CD4-positive, alpha-beta T cell (primary cell): ENCODE measurements at regions not wholly inside any gene's neighbourhood (a gene's known extent, or its start where the extent isn't known, plus 50 kb on each side); places are given as distances from the start of the nearest gene placed in this dataset.

ENCODE experiments used
- ATAC-seq: fragments of 200-7000 bp; cut with Tn5 transposase; one replicate; pipeline ENCODE4 v1.10.0; 2022; ENCODE audit warnings: mild to moderate bottlenecking; ENCODE audit not compliant: poor library complexity
- CTCF ChIA-PET: fragments of 350-600 bp; sonication (Branson Sonifier 250); formaldehyde crosslinking; loops from one replicate; lab custom pipeline; 2021; ENCODE audit warnings: antibody characterized with exemption, inconsistent platforms; lab: Charles Lee
- POLR2A ChIA-PET: fragments of 350-600 bp; sonication (Branson Sonifier 250); formaldehyde crosslinking; loops from one replicate; lab custom pipeline; 2021; ENCODE audit warnings: antibody characterized with exemption, inconsistent platforms; lab: Charles Lee
- DNase-seq, 14 experiments: peaks; one replicate each; pipeline ENCODE4 v3.0.0-alpha.2; 2013 to 2020; ENCODE audit warnings: mixed read lengths in 2 of 14
- H3K27ac ChIP-seq, 2 donors: one replicate each; pipeline versions ENCODE4 v1.5.1 to v1.7.0; 2013; ENCODE audit warnings: low read length in 2 of 2, low read depth in 1 of 2, mild to moderate bottlenecking in 1 of 2
- H3K27me3 ChIP-seq, 2 experiments: 1 replicate in 1 of 2; 2 replicates in 1 of 2; pipeline versions ENCODE4 v1.6.1 to v1.7.0; 2013; ENCODE audit warnings: low read length in 2 of 2, control low read depth in 1 of 2, mild to moderate bottlenecking in 1 of 2, moderate library complexity in 1 of 2; ENCODE audit not compliant: insufficient read depth in 2 of 2, control insufficient read depth in 1 of 2
- H3K36me3 ChIP-seq: one replicate; pipeline ENCODE4 v1.6.1; 2013; ENCODE audit warnings: low read length, control low read depth; ENCODE audit not compliant: insufficient read depth
- H3K4me1 ChIP-seq: one replicate; pipeline ENCODE4 v1.6.1; 2013; ENCODE audit warnings: low read length, control low read depth; ENCODE audit not compliant: insufficient read depth
- H3K4me3 ChIP-seq: one replicate; pipeline ENCODE4 v1.5.1; 2013; ENCODE audit warnings: mild to moderate bottlenecking, low read length, moderate library complexity
- H3K9me3 ChIP-seq, 2 experiments: 1 replicate in 1 of 2; 2 replicates in 1 of 2; pipeline versions ENCODE4 v1.6.1 to v1.7.0; 2013; ENCODE audit warnings: low read length in 2 of 2, mild to moderate bottlenecking in 2 of 2, control low read depth in 1 of 2, moderate library complexity in 1 of 2; ENCODE audit not compliant: control insufficient read depth in 1 of 2, insufficient read depth in 1 of 2
- H3K27ac Mint-ChIP-seq: one replicate; pipeline ENCODE4 v1.8.0; 2020; ENCODE audit warnings: mixed read lengths
- H3K27me3 Mint-ChIP-seq: one replicate; pipeline ENCODE4 v1.8.0; 2021; ENCODE audit warnings: mixed read lengths
- H3K36me3 Mint-ChIP-seq: one replicate; pipeline ENCODE4 v1.8.0; 2021; ENCODE audit warnings: low read depth, mixed read lengths
- H3K4me1 Mint-ChIP-seq: one replicate; pipeline ENCODE4 v1.8.0; 2021; ENCODE audit warnings: low read depth, mixed read lengths
- H3K4me3 Mint-ChIP-seq: one replicate; pipeline ENCODE4 v1.8.0; 2020; ENCODE audit warnings: mild to moderate bottlenecking, mixed read lengths
- H3K9me3 Mint-ChIP-seq: one replicate; pipeline ENCODE4 v1.8.0; 2020; ENCODE audit warnings: mixed read lengths
- CTCF ChIP-seq: fragments of 200-600 bp; IDR thresholded peaks from one replicate; pipeline ENCODE4 v1.8.0; 2022; ENCODE audit warnings: antibody characterized with exemption, mild to moderate bottlenecking
- intact Hi-C, 2 experiments: fragments of 100-400 bp; cut with DNase I in 1 of 2; cut with micrococcal nuclease in 1 of 2; formaldehyde crosslinking; loops; one replicate each; pipeline versions ENCODE4 v1.15.1 to v1.9.0; 2023 to 2025; cut with DNase I, micrococcal nuclease

DNA sequence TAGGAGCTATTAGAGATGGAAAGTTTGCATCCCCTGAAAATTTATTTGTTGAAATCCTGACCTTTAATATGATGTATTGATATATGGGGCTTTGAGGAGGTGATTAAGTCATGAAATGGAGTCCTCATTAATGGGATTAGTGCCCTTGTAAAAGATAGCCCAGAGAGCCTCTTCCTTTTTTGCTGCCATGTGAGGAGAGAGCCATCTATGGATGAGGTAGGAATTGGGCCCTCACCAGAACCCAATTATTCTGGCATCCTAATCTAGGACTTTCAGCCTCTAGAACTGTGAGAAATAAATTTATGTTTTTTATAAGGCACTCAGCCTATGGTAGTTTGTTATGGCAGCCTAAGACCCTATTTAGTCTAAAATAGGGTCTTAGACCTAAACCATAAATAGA, 250.2 kb upstream of the SLITRK1 start:
- H3K4me1 ChIP-seq, result peaks cover 4% of the 10 kb centered on the region
- ATAC-seq (no peak), DNase-seq (no peak)
- POLR2A ChIA-PET, result no interaction called here
- CTCF ChIA-PET, result no interaction called here
- no peak overlapping the region for H3K4me3 ChIP-seq
- no peaks in the 10 kb centered on the region for H3K27me3 ChIP-seq
- no peaks in the 10 kb centered on the region for H3K27me3 Mint-ChIP-seq
- H3K4me3 Mint-ChIP-seq, result no peak overlapping the region
- H3K9me3 ChIP-seq, result no peaks in the 10 kb centered on the region
- H3K36me3 Mint-ChIP-seq, result no peaks in the 10 kb centered on the region
- no peak overlapping the region for H3K27ac Mint-ChIP-seq
- no peak overlapping the region for H3K27ac ChIP-seq
- H3K9me3 Mint-ChIP-seq, result no peaks in the 10 kb centered on the region
- peaks cover 23% of the 10 kb centered on the region for H3K4me1 Mint-ChIP-seq
- no peak for TF ChIP-seq CTCF
- no peaks in the 10 kb centered on the region for H3K36me3 ChIP-seq
- intact Hi-C loops, result no loop called here

DNA sequence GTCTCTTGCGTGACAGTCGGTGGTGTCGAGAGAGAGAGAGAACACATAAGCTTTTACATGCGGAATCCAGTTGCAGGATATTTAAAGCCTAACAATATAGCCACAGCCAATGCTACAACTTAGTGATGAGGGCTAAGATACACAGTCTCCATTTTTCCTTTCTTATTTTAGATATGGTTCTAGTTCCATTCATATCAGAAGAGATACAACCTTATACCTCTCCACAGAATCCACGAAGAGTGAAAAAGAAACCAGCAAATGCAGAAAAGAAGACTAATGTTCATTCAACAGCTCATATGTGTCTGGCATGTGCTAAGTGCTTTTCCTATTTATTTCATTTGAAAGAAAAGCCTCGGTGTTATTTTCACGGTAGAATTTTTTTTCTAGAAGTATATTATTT, 249.0 kb upstream of the SLITRK1 start:
- TF ChIP-seq CTCF, result no peak
- Histone ChIP-seq H3K9me3 (peaks cover 0 to 4% of the 10 kb centered on the region in 2 experiments), H3K36me3 (no peaks in the 10 kb centered on the region), H3K27ac (no peak overlapping the region), H3K4me3 (no peak overlapping the region), H3K4me1 (no peaks in the 10 kb centered on the region), H3K27me3 (no peaks in the 10 kb centered on the region)
- Mint-ChIP-seq H3K27ac (no peak overlapping the region), H3K27me3 (no peaks in the 10 kb centered on the region), H3K9me3 (no peaks in the 10 kb centered on the region), H3K36me3 (no peaks in the 10 kb centered on the region), H3K4me1 (peaks cover 11% of the 10 kb centered on the region), H3K4me3 (no peak overlapping the region)
- ATAC-seq, result no peak
- intact Hi-C loops, result no loop called here
- POLR2A ChIA-PET, result no interaction called here
- CTCF ChIA-PET, result no interaction called here
- DNase-seq, result no peak

- ATAC-seq (no peak), DNase-seq (no peak)
- H3K4me3 ChIP-seq, result no peak overlapping the region
- Mint-ChIP-seq H3K9me3 (no peaks in the 10 kb centered on the region), H3K27me3 (no peaks in the 10 kb centered on the region), H3K4me3 (no peak overlapping the region), H3K27ac (no peak overlapping the region), H3K4me1 (peaks cover 4% of the 10 kb centered on the region), H3K36me3 (no peaks in the 10 kb centered on the region)
- no peak for TF ChIP-seq CTCF
- intact Hi-C loops, result no loop called here
- no peaks in the 10 kb centered on the region for H3K36me3 ChIP-seq
- CTCF ChIA-PET, result no interaction called here
- H3K9me3 ChIP-seq, result peaks cover 0 to 4% of the 10 kb centered on the region in 2 experiments
- H3K4me1 ChIP-seq, result no peaks in the 10 kb centered on the region
- no peak overlapping the region for H3K27ac ChIP-seq
- POLR2A ChIA-PET, result no interaction called here
- no peaks in the 10 kb centered on the region for H3K27me3 ChIP-seq
These were observed 248.3 kb upstream of the SLITRK1 start for GRCh38 chr13:84130495-84131114.
